Astrocyte (in vitro differentiated cells and primary cell): ENCODE measurements at regions not wholly inside any gene's neighbourhood (a gene's known extent, or its start where the extent isn't known, plus 50 kb on each side); places are given as distances from the start of the nearest gene placed in this dataset.

Experiments
- CTCF ChIP-seq: IDR thresholded peaks from 2 replicates; pipeline ENCODE4 v1.5.1; 2011; ENCODE audit warnings: low read depth, mild to moderate bottlenecking, inconsistent platforms, low read length, moderate library complexity; ENCODE audit not compliant: insufficient read depth
- EZH2 ChIP-seq: IDR thresholded peaks from 2 replicates; pipeline ENCODE4 v1.6.1; 2012; ENCODE audit warnings: mild to moderate bottlenecking, low read length, inconsistent platforms; ENCODE audit not compliant: insufficient read depth

DNA sequence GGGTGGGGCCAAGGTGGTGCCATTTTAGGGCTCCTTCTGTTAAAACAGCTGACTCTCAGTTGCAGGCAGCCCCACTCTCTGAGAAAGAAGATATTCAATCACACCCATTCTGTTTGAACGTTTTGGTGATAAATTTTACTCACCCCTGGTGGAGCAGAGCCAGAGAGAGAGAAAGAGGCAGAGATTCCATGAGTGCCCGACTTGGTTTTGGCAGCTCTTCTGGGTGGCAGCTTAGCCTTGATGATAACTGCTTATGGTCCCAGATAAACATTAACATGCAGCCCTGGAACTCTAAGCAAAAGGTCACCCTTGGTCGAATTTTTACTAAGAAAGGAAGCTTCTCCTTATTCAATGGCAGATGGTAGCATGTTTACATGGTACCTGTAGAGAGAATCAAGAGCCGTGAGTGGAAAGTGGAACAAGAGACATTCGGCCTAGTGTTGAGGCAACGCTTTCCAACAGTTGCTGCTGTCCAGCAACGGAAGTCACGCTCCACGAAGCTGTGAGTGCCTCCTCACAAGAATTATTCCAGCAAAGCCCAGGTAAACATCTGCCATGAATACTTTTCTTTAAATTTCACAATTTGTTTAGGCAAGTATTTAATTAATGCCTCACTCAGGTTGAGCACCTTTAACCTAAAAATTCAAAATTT, 530.6 kb upstream of the ROBO2 start:
- TF ChIP-seq CTCF: no peak
- TF ChIP-seq EZH2: no peak
